Neural cell (in vitro differentiated cells): ENCODE measurements at regions not wholly inside any gene's neighbourhood (a gene's known extent, or its start where the extent isn't known, plus 50 kb on each side); places are given as distances from the start of the nearest gene placed in this dataset.

ENCODE experiments used
- CTCF ChIP-seq: fragments of 450-650 bp; IDR thresholded peaks from 2 replicates; pipeline ENCODE4 v1.5.1; 2014; ENCODE audit warnings: antibody characterized with exemption, mild to moderate bottlenecking, moderate library complexity; ENCODE audit not compliant: poor library complexity, severe bottlenecking
- EZH2 ChIP-seq: fragments of 200-600, 300-800 bp; shearing (Covaris generic), sonication (generic); IDR thresholded peaks from 2 replicates; pipeline ENCODE4 v1.6.1; 2014; ENCODE audit warnings: antibody characterized with exemption, low read length, borderline replicate concordance, mild to moderate bottlenecking; ENCODE audit not compliant: insufficient read depth, poor library complexity, severe bottlenecking
- MXI1 ChIP-seq: fragments of 450-650 bp; conservative IDR thresholded peaks from 2 replicates; pipeline ENCODE4 v1.6.1; 2014; ENCODE audit warnings: antibody characterized with exemption, mild to moderate bottlenecking; ENCODE audit not compliant: poor library complexity, severe bottlenecking
- POLR2AphosphoS5 ChIP-seq: IDR thresholded peaks from 2 replicates; pipeline ENCODE4 v1.6.1; 2012
- RAD21 ChIP-seq: fragments of 450-650 bp; conservative IDR thresholded peaks from 2 replicates; pipeline ENCODE4 v1.6.1; 2014; ENCODE audit warnings: antibody characterized with exemption, mild to moderate bottlenecking, moderate library complexity
- SMC3 ChIP-seq: fragments of 450-650 bp; conservative IDR thresholded peaks from 2 replicates; pipeline ENCODE4 v1.6.1; 2014; ENCODE audit warnings: antibody characterized with exemption, mild to moderate bottlenecking, moderate library complexity; ENCODE audit not compliant: poor library complexity
- TAF1 ChIP-seq: IDR thresholded peaks from 2 replicates; pipeline ENCODE4 v1.6.1; 2012; ENCODE audit warnings: low read depth

GRCh38 chr16:80390046-80390445, 150.7 kb upstream of the DYNLRB2 start:
- TF ChIP-seq CTCF, result no peak
- TF ChIP-seq MXI1, result no peak
- TF ChIP-seq TAF1, result no peak
- TF ChIP-seq SMC3, result no peak
- TF ChIP-seq EZH2, result no peak
- TF ChIP-seq POLR2AphosphoS5, result no peak
- TF ChIP-seq RAD21, result no peak
